Keratinocyte (primary cell): ENCODE measurements at regions not wholly inside any gene's neighbourhood (a gene's known extent, or its start where the extent isn't known, plus 50 kb on each side); places are given as distances from the start of the nearest gene placed in this dataset.
"Not testable (repeated sequence)": the region's sequence is repeated elsewhere in the genome, so short reads cannot be mapped to it uniquely, and the experiment has no call there.

ENCODE experiments used
- DNase-seq: peaks from one replicate; pipeline ENCODE4 v3.0.0-alpha.2; 2011; ENCODE audit warnings: low read depth, missing footprints, low spot score
- FAIRE-seq: peaks from 2 replicates; lab custom pipeline; 2011; peaks lifted over from hg19 to GRCh38; lab: Jason Lieb, UNC
- H2AFZ ChIP-seq: 2 replicates; pipeline ENCODE4 v1.6.0; 2012; ENCODE audit warnings: low read length, control low read depth, inconsistent platforms; ENCODE audit not compliant: control insufficient read depth
- H3K27ac ChIP-seq: 2 replicates; pipeline ENCODE4 v1.5.1; 2011; ENCODE audit warnings: low read length; ENCODE audit not compliant: control insufficient read depth, insufficient read depth
- H3K27me3 ChIP-seq: 3 replicates; pipeline ENCODE4 v1.6.0; 2011; ENCODE audit warnings: low read length; ENCODE audit not compliant: control insufficient read depth, insufficient read depth; ENCODE audit errors: extremely low read depth
- H3K36me3 ChIP-seq, 2 experiments: 2 replicates in 1 of 2; 3 replicates in 1 of 2; pipeline ENCODE4 v1.5.1; 2011; ENCODE audit warnings: low read length in 2 of 2, mild to moderate bottlenecking in 1 of 2; ENCODE audit not compliant: control insufficient read depth in 2 of 2, insufficient read depth in 2 of 2; ENCODE audit errors: extremely low read depth in 1 of 2
- H3K4me1 ChIP-seq: 3 replicates; pipeline ENCODE4 v1.5.1; 2011; ENCODE audit warnings: low read length; ENCODE audit not compliant: control insufficient read depth, insufficient read depth; ENCODE audit errors: extremely low read depth
- H3K4me2 ChIP-seq: 3 replicates; pipeline ENCODE4 v1.6.0; 2011; ENCODE audit warnings: low read depth, low read length; ENCODE audit not compliant: control insufficient read depth, insufficient read depth; ENCODE audit errors: extremely low read depth
- H3K4me3 ChIP-seq, 3 experiments: fragments of 200-600 bp in 1 of 3; sonication (generic) in 1 of 3; 2 replicates in 2 of 3; 3 replicates in 1 of 3; pipeline ENCODE4 v1.5.1; 2011 to 2016; ENCODE audit warnings: low read length in 3 of 3, mild to moderate bottlenecking in 3 of 3, control low read depth in 2 of 3, inconsistent platforms in 1 of 3, low read depth in 1 of 3, mixed read lengths in 1 of 3, mixed run types in 1 of 3, moderate library complexity in 1 of 3; ENCODE audit not compliant: control insufficient read depth in 2 of 3, insufficient read depth in 2 of 3; ENCODE audit errors: extremely low read depth in 1 of 3
- H3K79me2 ChIP-seq: 2 replicates; pipeline ENCODE4 v1.6.0; 2012; ENCODE audit warnings: low read length; ENCODE audit not compliant: control insufficient read depth, insufficient read depth
- H3K9ac ChIP-seq: 3 replicates; pipeline ENCODE4 v1.6.0; 2011; ENCODE audit warnings: low read length; ENCODE audit not compliant: control insufficient read depth, insufficient read depth; ENCODE audit errors: extremely low read depth
- H3K9me1 ChIP-seq: 3 replicates; pipeline ENCODE4 v1.6.0; 2011; ENCODE audit warnings: low read length; ENCODE audit not compliant: control insufficient read depth, insufficient read depth; ENCODE audit errors: extremely low read depth
- H3K9me3 ChIP-seq: 2 replicates; pipeline ENCODE4 v1.5.1; 2012; ENCODE audit warnings: low read depth, low read length; ENCODE audit not compliant: control insufficient read depth
- H4K20me1 ChIP-seq: 3 replicates; pipeline ENCODE4 v1.6.0; 2011; ENCODE audit warnings: low read length; ENCODE audit not compliant: control insufficient read depth, insufficient read depth; ENCODE audit errors: extremely low read depth
- EZH2 ChIP-seq: IDR thresholded peaks from one replicate; pipeline ENCODE4 v1.6.1; 2012; ENCODE audit warnings: inconsistent platforms, mild to moderate bottlenecking, low read length, moderate library complexity
- dilution Hi-C: fragments of 300-500 bp; cut with MboI; formaldehyde crosslinking; loops from one replicate; pipeline ENCODE4 v1.7.0; 2020; ENCODE audit warnings: low sequenced_read_pairs; ENCODE audit not compliant: extremely low pct_ligation_motif_present
- TF ChIP-seq, protein P1 (sequence below), 3 experiments: IDR thresholded peaks in 1 of 3; conservative IDR thresholded peaks in 1 of 3; optimal IDR thresholded peaks in 1 of 3; 2 replicates in 2 of 3; 3 replicates in 1 of 3; pipeline versions ENCODE3 to v1.5.1; 2011; ENCODE audit warnings: low read length in 3 of 3, mild to moderate bottlenecking in 3 of 3, moderate library complexity in 2 of 3, control low read depth in 1 of 3, inconsistent platforms in 1 of 3; ENCODE audit not compliant: insufficient read depth in 2 of 3; ENCODE audit errors: extremely low read depth in 1 of 3

DNA sequence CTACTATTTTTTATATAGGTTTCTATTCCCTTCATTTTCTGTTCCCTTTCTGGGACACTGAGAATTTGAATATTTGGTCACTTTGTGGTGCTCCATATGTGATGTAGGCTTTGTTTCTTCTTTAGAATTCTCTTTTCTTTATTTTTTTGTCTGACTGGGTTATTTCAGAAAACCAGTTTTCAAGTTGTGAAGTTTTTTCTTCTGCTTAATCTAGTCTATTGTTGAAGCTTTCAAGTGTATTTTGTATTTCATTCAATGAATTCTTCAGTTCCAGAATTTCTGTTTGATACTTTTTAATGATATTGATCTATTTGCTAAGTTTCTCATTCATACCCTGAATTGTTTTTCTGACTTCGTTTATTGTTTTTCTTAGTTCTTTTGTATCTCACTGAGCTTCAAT is 96.2 kb upstream of the HAND2 start:
- H3K27me3 ChIP-seq: no peaks in the 10 kb centered on the region
- H3K9ac ChIP-seq: no peak overlapping the region
- no peaks in the 10 kb centered on the region for H3K79me2 ChIP-seq
- no peaks in the 10 kb centered on the region for H3K36me3 ChIP-seq
- dilution Hi-C loops: no loop called here
- no peak for DNase-seq
- no peak overlapping the region for H3K4me2 ChIP-seq
- FAIRE-seq: no peak
- TF ChIP-seq, protein P1, sequence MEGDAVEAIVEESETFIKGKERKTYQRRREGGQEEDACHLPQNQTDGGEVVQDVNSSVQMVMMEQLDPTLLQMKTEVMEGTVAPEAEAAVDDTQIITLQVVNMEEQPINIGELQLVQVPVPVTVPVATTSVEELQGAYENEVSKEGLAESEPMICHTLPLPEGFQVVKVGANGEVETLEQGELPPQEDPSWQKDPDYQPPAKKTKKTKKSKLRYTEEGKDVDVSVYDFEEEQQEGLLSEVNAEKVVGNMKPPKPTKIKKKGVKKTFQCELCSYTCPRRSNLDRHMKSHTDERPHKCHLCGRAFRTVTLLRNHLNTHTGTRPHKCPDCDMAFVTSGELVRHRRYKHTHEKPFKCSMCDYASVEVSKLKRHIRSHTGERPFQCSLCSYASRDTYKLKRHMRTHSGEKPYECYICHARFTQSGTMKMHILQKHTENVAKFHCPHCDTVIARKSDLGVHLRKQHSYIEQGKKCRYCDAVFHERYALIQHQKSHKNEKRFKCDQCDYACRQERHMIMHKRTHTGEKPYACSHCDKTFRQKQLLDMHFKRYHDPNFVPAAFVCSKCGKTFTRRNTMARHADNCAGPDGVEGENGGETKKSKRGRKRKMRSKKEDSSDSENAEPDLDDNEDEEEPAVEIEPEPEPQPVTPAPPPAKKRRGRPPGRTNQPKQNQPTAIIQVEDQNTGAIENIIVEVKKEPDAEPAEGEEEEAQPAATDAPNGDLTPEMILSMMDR (optimal IDR thresholded peaks at IDR 0.05 in 1 of 3, IDR thresholded peaks at IDR 0.05 in 1 of 3, conservative IDR thresholded peaks at IDR 0.05 in 1 of 3; ENCODE audit: extremely low read depth in 1 of 3, insufficient read depth in 2 of 3, low read length in 3 of 3): no peak
- no peak for TF ChIP-seq EZH2
- H3K4me3 ChIP-seq: no peak overlapping the region
- H4K20me1 ChIP-seq: no peaks in the 10 kb centered on the region
- no peaks in the 10 kb centered on the region for H3K9me1 ChIP-seq
- H2AFZ ChIP-seq: no peak overlapping the region
- H3K9me3 ChIP-seq: peaks cover 3% of the 10 kb centered on the region
- no peak overlapping the region for H3K27ac ChIP-seq
- no peaks in the 10 kb centered on the region for H3K4me1 ChIP-seq

DNA sequence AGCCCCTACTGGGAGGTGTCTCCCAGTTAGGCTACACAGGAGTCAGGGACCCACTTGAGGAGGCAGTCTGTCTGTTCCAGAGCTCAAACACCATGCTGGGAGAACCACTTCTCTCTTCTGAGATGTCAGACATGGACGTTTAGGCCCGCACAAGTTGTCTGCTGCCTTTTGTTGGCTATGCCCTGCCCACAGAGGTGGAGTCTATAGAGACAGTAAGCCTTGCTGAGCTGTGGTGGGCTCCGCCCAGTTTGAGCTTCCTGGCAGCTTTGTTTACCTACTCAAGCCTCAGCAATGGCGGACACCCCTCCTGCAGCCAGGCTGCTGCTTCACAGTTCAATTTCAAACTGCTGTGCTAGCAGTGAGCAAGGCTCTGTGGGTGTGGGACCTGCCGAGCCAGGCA is 88.6 kb upstream of the HAND2 start:
- H3K27ac ChIP-seq, H3K4me2 ChIP-seq, H3K36me3 ChIP-seq, H3K9me1 ChIP-seq, DNase-seq, H3K27me3 ChIP-seq, dilution Hi-C loops, H3K9me3 ChIP-seq, FAIRE-seq, H3K79me2 ChIP-seq, H3K4me1 ChIP-seq, H2AFZ ChIP-seq, H3K9ac ChIP-seq, H4K20me1 ChIP-seq, H3K4me3 ChIP-seq: not testable (repeated sequence)

DNA sequence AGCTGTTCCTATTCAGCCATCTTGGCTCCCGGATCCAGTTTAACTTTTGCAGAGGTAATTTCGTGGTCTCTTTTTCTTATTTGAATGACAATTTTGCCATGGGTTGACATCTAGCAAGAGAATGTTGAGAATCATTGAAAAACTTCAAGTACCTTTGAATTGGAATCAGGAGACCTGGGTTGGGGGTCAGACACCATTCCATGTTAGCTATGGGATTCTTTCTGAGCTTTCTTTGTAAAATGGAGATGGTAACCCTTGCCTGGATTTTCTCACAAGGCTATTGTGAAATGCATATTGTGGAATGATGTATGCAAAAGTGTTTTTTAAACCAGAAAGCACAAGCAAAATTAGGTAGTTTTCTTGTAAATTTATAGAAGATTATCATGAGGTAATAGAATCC is 79.1 kb upstream of the HAND2 start:
- FAIRE-seq: no peak

DNA sequence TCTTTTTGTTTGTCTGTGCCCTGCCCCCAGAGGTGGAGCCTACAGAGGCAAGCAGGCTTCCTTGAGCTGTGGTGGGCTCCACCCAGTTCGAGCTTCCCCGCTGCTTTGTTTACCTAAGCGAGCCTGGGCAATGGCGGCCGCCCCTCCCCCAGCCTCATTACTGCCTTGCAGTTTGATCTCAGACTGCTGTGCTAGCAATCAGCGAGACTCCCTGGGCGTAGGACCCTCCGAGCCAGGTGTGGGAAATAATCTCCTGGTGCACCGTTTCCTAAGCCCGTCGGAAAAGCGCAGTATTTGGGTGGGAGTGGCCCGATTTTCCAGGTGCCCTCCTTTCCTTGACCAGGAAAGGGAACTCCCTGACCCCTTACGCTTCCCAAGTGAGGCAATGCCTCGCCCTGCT is 78.6 kb upstream of the HAND2 start:
- FAIRE-seq, H4K20me1 ChIP-seq, H3K4me1 ChIP-seq, H3K9ac ChIP-seq, H3K9me1 ChIP-seq, H3K79me2 ChIP-seq, H3K4me2 ChIP-seq, DNase-seq, H3K27ac ChIP-seq, H3K4me3 ChIP-seq, H3K27me3 ChIP-seq, H3K36me3 ChIP-seq, H3K9me3 ChIP-seq, H2AFZ ChIP-seq, dilution Hi-C loops: not testable (repeated sequence)

More for the DNA sequence above, 79.1 kb upstream of the HAND2 start:
- Histone ChIP-seq H3K9ac (no peak overlapping the region), H4K20me1 (no peaks in the 10 kb centered on the region), H3K4me3 (no peak overlapping the region), H3K79me2 (no peaks in the 10 kb centered on the region), H3K36me3 (no peaks in the 10 kb centered on the region), H2AFZ (no peak overlapping the region), H3K4me1 (no peaks in the 10 kb centered on the region), H3K27ac (no peak overlapping the region), H3K4me2 (no peak overlapping the region), H3K9me3 (no peaks in the 10 kb centered on the region), H3K27me3 (no peaks in the 10 kb centered on the region), H3K9me1 (no peaks in the 10 kb centered on the region)
- DNase-seq: no peak
- dilution Hi-C loops: no loop called here
- TF ChIP-seq, protein P1 (optimal IDR thresholded peaks at IDR 0.05 in 1 of 3, IDR thresholded peaks at IDR 0.05 in 1 of 3, conservative IDR thresholded peaks at IDR 0.05 in 1 of 3; ENCODE audit: extremely low read depth in 1 of 3, insufficient read depth in 2 of 3, low read length in 3 of 3): no peak
- no peak for TF ChIP-seq EZH2
